ENCODE measurements at regions not wholly inside any gene's neighbourhood (a gene's known extent, or its start where the extent isn't known, plus 50 kb on each side); places are given as distances from the start of the nearest gene placed in this dataset.

DNA sequence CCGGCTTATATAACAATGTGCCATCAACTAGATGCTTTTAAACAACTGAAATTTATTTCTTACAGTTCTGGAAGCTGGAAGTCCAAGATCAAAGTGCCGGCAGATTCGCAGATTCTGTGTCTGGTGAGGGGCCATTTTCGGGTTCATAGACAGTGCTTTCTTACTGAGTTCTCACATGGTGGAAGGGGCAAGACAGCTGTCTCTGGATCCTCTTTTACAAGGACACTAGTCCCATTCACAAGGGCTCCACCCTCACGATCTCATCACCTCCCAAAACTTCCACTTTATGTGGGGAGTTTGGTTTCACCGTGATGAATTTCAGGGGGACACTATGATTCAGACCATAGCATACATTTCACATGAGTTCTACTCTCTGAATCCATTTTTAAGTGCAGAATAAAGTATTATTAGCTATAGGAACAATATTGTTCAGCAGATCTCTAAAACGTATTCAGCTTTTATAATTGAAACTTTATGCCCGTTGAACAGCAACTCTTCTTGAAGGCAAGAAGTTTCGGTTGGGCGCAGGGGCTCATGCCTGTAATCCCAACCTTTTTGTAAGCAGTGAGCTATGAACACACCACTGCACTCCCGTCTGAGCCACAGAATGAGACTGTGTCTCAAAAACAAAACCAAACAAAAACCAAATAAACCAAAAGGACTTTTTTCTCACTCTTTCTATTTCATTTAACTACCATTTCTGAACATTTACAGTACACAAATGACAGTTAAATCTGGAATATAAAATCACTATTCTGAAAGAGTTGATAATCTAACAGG, 502.8 kb downstream of the CMPK2 start:
- H3K27ac ChIP-seq, result no peak overlapping the region
- TF ChIP-seq, protein P1, sequence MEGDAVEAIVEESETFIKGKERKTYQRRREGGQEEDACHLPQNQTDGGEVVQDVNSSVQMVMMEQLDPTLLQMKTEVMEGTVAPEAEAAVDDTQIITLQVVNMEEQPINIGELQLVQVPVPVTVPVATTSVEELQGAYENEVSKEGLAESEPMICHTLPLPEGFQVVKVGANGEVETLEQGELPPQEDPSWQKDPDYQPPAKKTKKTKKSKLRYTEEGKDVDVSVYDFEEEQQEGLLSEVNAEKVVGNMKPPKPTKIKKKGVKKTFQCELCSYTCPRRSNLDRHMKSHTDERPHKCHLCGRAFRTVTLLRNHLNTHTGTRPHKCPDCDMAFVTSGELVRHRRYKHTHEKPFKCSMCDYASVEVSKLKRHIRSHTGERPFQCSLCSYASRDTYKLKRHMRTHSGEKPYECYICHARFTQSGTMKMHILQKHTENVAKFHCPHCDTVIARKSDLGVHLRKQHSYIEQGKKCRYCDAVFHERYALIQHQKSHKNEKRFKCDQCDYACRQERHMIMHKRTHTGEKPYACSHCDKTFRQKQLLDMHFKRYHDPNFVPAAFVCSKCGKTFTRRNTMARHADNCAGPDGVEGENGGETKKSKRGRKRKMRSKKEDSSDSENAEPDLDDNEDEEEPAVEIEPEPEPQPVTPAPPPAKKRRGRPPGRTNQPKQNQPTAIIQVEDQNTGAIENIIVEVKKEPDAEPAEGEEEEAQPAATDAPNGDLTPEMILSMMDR (IDR thresholded peaks at IDR 0.05), result no peak
- no peak for TF ChIP-seq ZFX (IDR thresholded peaks at IDR 0.05; ENCODE audit: borderline replicate concordance)

DNA sequence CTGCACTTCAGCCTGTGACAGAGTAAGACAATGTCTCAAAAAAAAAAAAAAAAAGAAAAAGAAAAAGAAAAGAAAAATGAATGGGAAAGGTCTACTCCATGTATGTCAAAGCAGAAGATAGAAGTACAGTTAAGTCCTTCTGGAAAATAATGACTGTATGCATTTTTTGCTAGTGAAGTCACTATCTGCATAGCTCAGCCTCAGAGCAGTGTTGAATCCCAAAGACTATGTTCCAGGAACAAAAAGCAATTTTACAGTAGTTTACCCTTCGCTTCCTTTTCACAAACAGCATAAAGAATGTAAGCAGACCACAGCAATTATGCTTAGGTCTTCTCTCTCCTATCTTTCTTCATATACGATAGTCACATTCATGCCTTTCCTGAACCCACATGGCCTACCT, 497.4 kb downstream of the CMPK2 start:
- H3K27ac ChIP-seq, result no peak overlapping the region
- no peak for TF ChIP-seq ZFX (IDR thresholded peaks at IDR 0.05; ENCODE audit: borderline replicate concordance)
- TF ChIP-seq, protein P1 (IDR thresholded peaks at IDR 0.05), result no peak

DNA sequence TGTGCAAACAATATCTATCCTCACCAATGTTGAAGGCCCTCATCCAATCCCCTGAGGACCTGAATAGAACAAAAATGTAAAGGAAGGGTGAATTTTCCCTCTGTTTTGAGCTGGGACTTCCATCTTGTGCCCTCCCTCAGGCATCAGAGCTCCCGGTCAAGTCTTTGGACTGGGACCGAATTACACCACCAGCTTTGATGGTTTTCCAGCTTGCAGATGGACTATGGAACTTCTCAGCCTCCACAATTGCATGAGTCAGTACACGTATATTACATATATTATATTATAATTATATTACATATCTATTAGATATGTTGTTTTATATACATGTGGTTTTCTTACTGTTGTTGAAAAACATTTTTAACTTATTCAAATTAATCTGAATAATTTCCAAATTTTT, 496.4 kb downstream of the CMPK2 start:
- TF ChIP-seq, protein P1 (IDR thresholded peaks at IDR 0.05), result no peak
- no peak for TF ChIP-seq ZFX (IDR thresholded peaks at IDR 0.05; ENCODE audit: borderline replicate concordance)
- no peak overlapping the region for H3K27ac ChIP-seq

DNA sequence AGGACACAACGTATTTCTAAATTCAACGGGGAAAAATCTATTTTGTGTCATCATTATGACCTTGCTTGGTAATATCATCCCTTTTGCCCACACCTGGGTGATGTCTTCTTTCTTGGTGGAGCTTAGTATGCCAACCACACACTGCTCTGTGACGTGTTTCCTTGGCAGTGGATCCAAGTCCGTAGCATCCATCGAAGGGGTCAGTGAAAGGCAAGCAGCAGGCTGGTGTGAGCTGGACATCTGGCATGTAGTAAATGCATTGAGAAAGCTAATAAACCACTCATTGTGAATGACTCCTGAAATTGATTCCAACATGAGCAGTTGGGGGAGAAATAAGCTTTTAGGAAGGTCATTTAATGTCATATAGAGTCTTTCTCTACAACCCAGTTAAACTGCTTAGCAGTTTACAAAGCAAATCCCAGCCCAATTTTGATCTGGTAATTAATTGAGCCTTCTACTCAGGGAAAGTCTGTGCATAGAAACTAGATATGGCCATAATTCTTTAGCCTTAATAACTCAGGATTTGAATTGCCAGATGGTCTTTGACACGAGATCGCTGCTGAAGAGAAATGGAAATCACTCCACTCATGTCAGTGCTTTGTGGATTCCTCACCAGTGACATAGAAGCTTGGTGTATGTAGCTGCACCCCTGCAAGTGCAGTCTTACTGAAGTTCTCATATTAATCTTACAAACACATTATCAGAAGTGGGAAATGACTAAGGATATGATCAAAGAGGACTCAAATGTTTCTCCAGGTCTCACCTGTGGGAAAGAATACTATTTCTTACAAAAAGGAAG, 494.8 kb downstream of the CMPK2 start:
- TF ChIP-seq, protein P1 (IDR thresholded peaks at IDR 0.05), result no peak
- no peak for TF ChIP-seq ZFX (IDR thresholded peaks at IDR 0.05; ENCODE audit: borderline replicate concordance)

DNA sequence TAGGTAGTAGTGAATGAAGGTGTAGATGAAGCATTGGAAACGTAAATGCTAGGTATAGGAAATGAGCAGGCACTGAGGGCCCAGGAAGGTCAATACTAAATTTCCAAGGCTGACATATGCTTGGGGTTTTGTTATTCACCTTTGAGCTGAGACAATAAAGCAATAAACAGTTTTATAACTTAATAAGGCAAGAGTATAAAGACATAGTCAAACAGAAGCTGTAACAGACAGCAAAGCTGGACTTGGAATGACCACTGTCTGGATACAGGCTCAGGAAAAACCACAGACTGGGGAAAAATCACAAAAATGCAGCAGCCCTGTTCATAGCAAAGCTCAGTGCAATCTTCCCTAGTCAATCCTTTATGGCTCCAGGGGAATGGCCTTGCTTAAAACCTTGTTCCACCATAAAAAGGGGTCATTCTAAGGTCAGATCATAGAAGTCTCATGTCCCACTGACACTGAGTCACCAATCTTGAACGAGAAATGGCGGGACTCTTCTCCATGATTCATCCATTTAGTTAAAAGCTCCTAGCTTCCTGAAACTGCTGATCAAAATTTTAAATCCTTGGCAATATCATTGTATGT, 493.3 kb downstream of the CMPK2 start:
- H3K27ac ChIP-seq, result no peak overlapping the region
- no peak for TF ChIP-seq ZFX (IDR thresholded peaks at IDR 0.05; ENCODE audit: borderline replicate concordance)
- TF ChIP-seq, protein P1 (IDR thresholded peaks at IDR 0.05), result no peak

More for the DNA sequence above, 494.8 kb downstream of the CMPK2 start:
- H3K27ac ChIP-seq, result no peak overlapping the region

DNA sequence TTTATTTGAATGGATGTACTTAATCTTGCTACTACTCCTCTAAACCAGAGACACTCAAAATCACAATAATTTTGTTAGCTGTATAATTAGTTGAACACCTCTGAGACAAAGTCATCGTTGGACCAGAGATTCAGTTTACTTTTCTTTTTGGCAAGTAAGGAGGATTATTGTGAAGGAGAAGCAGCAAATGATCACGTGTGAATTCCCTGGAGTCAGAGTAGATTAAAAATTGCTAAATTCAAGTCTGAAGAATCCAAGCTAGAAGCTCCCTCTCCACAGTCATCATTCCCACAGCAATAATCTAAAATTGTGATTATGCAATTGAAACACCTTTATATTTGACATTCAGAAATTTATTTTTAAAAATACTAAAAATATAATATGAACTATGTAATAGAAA, 484.4 kb downstream of the CMPK2 start:
- TF ChIP-seq ZFX (IDR thresholded peaks at IDR 0.05; ENCODE audit: borderline replicate concordance), result no peak
- no peak overlapping the region for H3K27ac ChIP-seq

DNA sequence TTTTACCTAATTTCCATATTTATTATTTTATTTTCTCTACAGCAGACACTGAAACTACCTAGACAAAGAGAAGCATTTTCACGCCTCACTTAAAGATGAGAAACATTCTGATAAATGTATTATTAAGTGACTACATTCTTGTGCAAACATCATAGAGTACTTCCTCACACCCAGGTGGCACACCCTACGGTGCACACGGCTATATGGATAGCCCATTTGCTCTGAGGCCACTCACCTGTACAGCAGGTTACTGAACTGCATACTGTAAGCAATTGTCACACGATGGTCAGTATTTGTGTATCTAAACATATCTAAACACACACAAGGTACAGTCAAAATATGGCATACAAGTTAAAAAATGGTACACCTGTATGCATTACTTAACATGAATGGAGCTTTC, 481.4 kb downstream of the CMPK2 start:
- TF ChIP-seq ZFX (IDR thresholded peaks at IDR 0.05; ENCODE audit: borderline replicate concordance), result no peak
- TF ChIP-seq, protein P1 (IDR thresholded peaks at IDR 0.05), result no peak
- no peak overlapping the region for H3K27ac ChIP-seq

Measured in 22Rv1 (cell line).